Uterus (tissue), 3 donors: ENCODE measurements at regions not wholly inside any gene's neighbourhood (a gene's known extent, or its start where the extent isn't known, plus 50 kb on each side); places are given as distances from the start of the nearest gene placed in this dataset. TPM values are rescaled to one million over a fixed set of nuclear protein-coding genes. Genes with fewer than 3 reads are reported as not detected.

Source experiments
- DNase-seq, 2 donors: peaks; one replicate each; pipeline ENCODE4 v3.0.0-alpha.2; 2019 to 2020
- H3K27ac ChIP-seq, 2 donors: fragments of 200-600 bp; sonication (generic); 1 replicate in 1 of 2; 2 replicates in 1 of 2; pipeline ENCODE4 v1.5.1; 2016 to 2018
- H3K27me3 ChIP-seq, 2 donors: fragments of 200-600 bp; sonication (generic); one replicate each; pipeline ENCODE4 v1.5.1; 2018 to 2019; ENCODE audit warnings: control low read depth in 1 of 2
- H3K36me3 ChIP-seq, 2 donors: fragments of 200-600 bp; sonication (generic); one replicate each; pipeline ENCODE4 v1.5.1; 2019; ENCODE audit warnings: control low read depth in 1 of 2
- H3K4me1 ChIP-seq, 2 donors: fragments of 200-600 bp; sonication (generic); one replicate each; pipeline ENCODE4 v1.5.1; 2018 to 2019; ENCODE audit warnings: control low read depth in 1 of 2
- H3K4me3 ChIP-seq, 2 donors: fragments of 200-600 bp; sonication (generic); 1 replicate in 1 of 2; 2 replicates in 1 of 2; pipeline ENCODE4 v1.5.1; 2018 to 2019; ENCODE audit warnings: mild to moderate bottlenecking in 1 of 2
- H3K9me3 ChIP-seq, 2 donors: fragments of 200-600 bp; sonication (generic); one replicate each; pipeline ENCODE4 v1.5.1; 2019; ENCODE audit warnings: control low read depth in 1 of 2
- POLR2A ChIP-seq, 2 donors: fragments of 450-650 bp; IDR thresholded peaks; one replicate each; pipeline ENCODE4 v1.6.1; 2016; ENCODE audit warnings: antibody characterized with exemption in 2 of 2, mild to moderate bottlenecking in 1 of 2, moderate library complexity in 1 of 2
- intact Hi-C: fragments of 100-400 bp; cut with DNase I; formaldehyde crosslinking; loops from one replicate; pipeline ENCODE4 v1.15.1; 2023; ENCODE audit warnings: low total_unique reads
- small RNA-seq: library from RNA; depleted of rRNA; stranded (forward); fragments of <200 nt; gene quantifications from one replicate; pipeline ENCODE3, GENCODE V24; 2016
- TF ChIP-seq, protein P1 (sequence below), 4 experiments: fragments of 200-600 bp in 2 of 4; fragments of 450-650 bp in 2 of 4; sonication (generic) in 2 of 4; IDR thresholded peaks; one replicate each; pipeline ENCODE4 v1.5.1; 2016 to 2019; ENCODE audit warnings: antibody characterized with exemption in 4 of 4, mild to moderate bottlenecking in 2 of 4, moderate library complexity in 1 of 4
- donor health status: DM: yes; HTN: yes; CAD: no.

DNA sequence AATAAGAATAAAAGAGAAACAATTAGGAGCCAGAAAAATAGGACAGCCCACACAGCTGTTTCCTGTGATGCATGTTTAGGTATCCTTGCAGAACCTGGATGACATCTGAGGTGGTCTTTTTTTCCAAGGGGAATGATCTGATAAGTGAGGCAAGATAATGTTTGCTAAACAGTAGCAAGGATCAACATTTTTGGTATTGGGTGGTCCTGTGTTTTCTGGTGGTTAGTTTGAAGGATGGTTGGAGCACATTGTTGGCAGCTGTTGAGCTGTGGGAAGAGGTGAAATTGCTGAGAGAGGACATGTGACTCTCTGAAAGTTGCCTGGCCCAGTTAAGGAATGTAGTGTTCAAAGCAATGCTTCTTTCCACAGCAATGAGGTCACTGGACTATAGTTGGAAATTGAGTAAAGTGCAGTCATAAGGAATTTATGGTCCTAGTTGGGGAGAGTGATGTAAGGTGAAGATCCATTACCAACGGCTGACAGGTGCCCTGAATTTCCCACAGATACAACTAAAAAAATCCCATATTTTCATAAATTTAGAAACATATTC, 270.2 kb upstream of the IMPG1 start:
- intact Hi-C loops: no loop called here
- no peak for DNase-seq
- no peak for TF ChIP-seq POLR2A (IDR thresholded peaks at IDR 0.05)
- TF ChIP-seq, protein P1, sequence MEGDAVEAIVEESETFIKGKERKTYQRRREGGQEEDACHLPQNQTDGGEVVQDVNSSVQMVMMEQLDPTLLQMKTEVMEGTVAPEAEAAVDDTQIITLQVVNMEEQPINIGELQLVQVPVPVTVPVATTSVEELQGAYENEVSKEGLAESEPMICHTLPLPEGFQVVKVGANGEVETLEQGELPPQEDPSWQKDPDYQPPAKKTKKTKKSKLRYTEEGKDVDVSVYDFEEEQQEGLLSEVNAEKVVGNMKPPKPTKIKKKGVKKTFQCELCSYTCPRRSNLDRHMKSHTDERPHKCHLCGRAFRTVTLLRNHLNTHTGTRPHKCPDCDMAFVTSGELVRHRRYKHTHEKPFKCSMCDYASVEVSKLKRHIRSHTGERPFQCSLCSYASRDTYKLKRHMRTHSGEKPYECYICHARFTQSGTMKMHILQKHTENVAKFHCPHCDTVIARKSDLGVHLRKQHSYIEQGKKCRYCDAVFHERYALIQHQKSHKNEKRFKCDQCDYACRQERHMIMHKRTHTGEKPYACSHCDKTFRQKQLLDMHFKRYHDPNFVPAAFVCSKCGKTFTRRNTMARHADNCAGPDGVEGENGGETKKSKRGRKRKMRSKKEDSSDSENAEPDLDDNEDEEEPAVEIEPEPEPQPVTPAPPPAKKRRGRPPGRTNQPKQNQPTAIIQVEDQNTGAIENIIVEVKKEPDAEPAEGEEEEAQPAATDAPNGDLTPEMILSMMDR (IDR thresholded peaks at IDR 0.05): no peak

DNA sequence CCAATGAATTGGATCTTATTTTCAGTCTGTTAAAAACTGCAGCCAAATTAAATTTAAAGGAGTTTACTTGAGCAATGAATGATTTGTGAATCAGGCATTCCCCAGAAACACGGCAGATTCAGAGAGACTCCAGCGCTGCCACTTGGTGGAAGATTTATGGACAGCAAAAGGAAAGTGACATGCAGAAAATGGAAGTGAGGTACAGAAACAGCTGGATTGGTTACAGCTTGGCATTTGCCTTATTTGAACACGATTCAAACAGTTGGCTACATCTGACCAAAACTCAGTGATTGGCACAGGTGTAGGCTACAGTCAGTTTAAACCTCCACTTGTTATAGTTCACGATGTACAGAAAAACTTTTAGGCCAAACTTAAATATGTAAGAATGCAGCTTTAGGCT, 257.6 kb upstream of the IMPG1 start:
- Histone ChIP-seq H3K36me3 (no peaks in the 10 kb centered on the region), H3K4me1 (no peaks in the 10 kb centered on the region), H3K27me3 (no peaks in the 10 kb centered on the region), H3K27ac (no peak overlapping the region), H3K9me3 (no peaks in the 10 kb centered on the region), H3K4me3 (no peak overlapping the region)
- intact Hi-C loops: no loop called here
- TF ChIP-seq POLR2A (IDR thresholded peaks at IDR 0.05): no peak
- TF ChIP-seq, protein P1 (IDR thresholded peaks at IDR 0.05): no peak
- no peak for DNase-seq

More for the DNA sequence above, 270.2 kb upstream of the IMPG1 start:
- no peaks in the 10 kb centered on the region for H3K9me3 ChIP-seq
- no peaks in the 10 kb centered on the region for H3K27me3 ChIP-seq
- H3K36me3 ChIP-seq: no peaks in the 10 kb centered on the region
- no peaks in the 10 kb centered on the region for H3K4me1 ChIP-seq
- H3K27ac ChIP-seq: no peak overlapping the region
- H3K4me3 ChIP-seq: no peak overlapping the region

DNA sequence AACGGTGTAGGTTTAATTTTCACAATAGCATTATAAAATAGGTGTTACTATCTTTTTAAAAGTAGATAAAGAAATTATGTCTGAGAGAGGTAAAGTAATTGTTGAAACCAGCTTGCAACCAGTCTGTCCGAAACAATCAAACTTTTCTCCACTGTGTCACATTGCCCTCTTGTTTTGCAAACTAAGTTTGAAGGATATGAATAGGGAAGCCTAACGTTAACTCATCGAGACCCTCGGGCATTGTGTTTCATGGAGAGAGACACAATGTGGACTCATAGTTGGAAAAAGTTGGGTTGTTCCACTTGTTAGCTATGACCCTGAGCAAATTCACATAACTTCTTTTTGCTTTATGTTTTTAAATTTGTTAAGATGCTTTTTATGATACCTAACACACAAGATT, 254.4 kb upstream of the IMPG1 start:
- DNase-seq: no peak
- H3K36me3 ChIP-seq: no peaks in the 10 kb centered on the region
- H3K9me3 ChIP-seq: no peaks in the 10 kb centered on the region
- H3K4me1 ChIP-seq: no peaks in the 10 kb centered on the region
- TF ChIP-seq, protein P1 (IDR thresholded peaks at IDR 0.05): no peak
- no peak for TF ChIP-seq POLR2A (IDR thresholded peaks at IDR 0.05)
- intact Hi-C loops: no loop called here
- no peak overlapping the region for H3K4me3 ChIP-seq
- no peak overlapping the region for H3K27ac ChIP-seq
- H3K27me3 ChIP-seq: no peaks in the 10 kb centered on the region

Small RNA genes lying in the stretch of these regions (small RNA-seq; reads per million reads assigned to genes)
- not detected for gene AL365222.1
- not detected for gene RNU6-261P
- not detected for gene RNU6-84P
